ENCODE measurements at regions not wholly inside any gene's neighbourhood (a gene's known extent, or its start where the extent isn't known, plus 50 kb on each side); places are given as distances from the start of the nearest gene placed in this dataset.

GRCh38 chr12:89817501-89818226 is 109.0 kb upstream of the ATP2B1 start:
- DNase-seq (ENCODE audit: extremely low read depth, low read depth, low spot score), result no peak

GRCh38 chr12:89815225-89815624 is 106.6 kb upstream of the ATP2B1 start:
- no peak for DNase-seq (ENCODE audit: extremely low read depth, low read depth, low spot score)

GRCh38 chr12:89803412-89803811 is 94.8 kb upstream of the ATP2B1 start:
- DNase-seq (ENCODE audit: extremely low read depth, low read depth, low spot score), result no peak

GRCh38 chr12:89801284-89801683 is 92.6 kb upstream of the ATP2B1 start:
- no peak for DNase-seq (ENCODE audit: extremely low read depth, low read depth, low spot score)

GRCh38 chr12:89800435-89800834 is 91.8 kb upstream of the ATP2B1 start:
- DNase-seq (ENCODE audit: extremely low read depth, low read depth, low spot score), result no peak

DNA sequence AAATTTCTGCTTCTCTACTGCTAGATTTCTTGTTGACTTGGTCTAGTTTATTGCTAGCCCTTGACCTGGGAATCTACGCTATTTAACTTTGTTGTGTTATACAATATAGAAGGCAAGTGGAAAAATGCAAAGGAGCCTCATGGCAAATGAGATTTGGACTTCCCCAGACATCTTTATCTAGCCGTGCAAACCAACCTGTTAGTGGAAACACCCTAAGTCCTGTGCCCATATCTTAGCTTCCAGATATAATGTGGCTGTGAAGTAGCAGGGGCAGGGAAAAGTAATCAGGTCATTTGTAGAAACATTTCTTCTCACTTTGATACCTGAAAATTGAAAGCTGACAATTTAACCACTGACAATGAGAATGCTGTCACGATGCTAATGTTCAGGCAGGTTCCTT is 90.7 kb upstream of the ATP2B1 start:
- no peak for DNase-seq (ENCODE audit: extremely low read depth, low read depth, low spot score)

DNA sequence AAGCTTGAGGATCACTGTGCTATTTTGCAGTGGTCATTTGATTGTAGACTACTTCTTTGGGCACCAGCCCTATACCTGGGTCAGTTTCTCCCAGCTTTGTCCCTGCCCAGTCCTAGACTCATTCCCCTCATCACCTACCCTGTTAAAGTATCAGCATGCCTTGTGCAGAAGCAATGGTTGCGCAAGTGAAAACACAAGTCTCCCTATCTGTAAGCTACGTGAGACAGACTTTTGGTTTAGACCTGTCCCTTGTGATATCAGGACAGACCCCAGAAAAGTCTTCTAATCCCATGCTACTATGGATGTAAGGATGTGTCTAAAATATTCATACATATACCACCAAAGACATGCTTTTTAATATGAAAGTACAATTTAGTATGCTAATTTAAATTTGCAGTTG is 88.8 kb upstream of the ATP2B1 start:
- no peak for DNase-seq (ENCODE audit: extremely low read depth, low read depth, low spot score)

DNA sequence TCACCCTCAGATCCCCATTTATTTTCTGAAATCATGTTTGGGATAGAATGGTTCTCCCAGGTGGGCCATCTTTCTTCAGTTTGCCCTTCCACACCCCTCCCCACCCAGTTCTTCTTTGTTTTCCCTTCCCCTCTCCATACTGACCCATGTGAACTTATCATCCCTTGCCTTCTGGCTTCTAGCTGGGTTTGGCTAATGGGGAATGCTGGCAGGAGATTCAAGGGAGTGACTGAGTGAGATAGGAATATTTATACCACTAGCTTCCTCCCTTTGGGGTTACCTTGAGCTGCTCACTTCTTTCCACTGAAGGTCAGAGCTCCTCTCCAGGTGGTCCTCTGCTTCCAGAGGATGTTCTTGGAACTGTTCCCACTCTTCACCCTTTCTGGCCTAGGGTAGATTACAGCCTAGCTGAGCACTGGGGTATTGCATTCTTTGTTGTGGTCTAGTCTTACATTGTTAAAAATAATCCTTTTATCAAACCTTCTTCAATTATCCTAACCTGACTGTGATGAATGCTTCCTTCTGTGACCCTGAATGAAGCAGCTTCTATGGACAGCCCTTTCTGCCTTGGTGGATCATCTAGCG is 88.3 kb upstream of the ATP2B1 start:
- DNase-seq (ENCODE audit: extremely low read depth, low read depth, low spot score), result no peak

- no peak for DNase-seq (ENCODE audit: extremely low read depth, low read depth, low spot score)
These were observed 85.3 kb upstream of the ATP2B1 start for GRCh38 chr12:89793946-89794345.

GRCh38 chr12:89791286-89791685 is 82.6 kb upstream of the ATP2B1 start:
- no peak for DNase-seq (ENCODE audit: extremely low read depth, low read depth, low spot score)

GRCh38 chr12:89789862-89790261 is 81.2 kb upstream of the ATP2B1 start:
- no peak for DNase-seq (ENCODE audit: extremely low read depth, low read depth, low spot score)

- no peak for DNase-seq (ENCODE audit: extremely low read depth, low read depth, low spot score)
These were observed 79.1 kb upstream of the ATP2B1 start for GRCh38 chr12:89787763-89788162.

- DNase-seq (ENCODE audit: extremely low read depth, low read depth, low spot score), result no peak
These were observed 77.7 kb upstream of the ATP2B1 start for GRCh38 chr12:89786177-89786810.

GRCh38 chr12:89783359-89784060 is 74.9 kb upstream of the ATP2B1 start:
- no peak for DNase-seq (ENCODE audit: extremely low read depth, low read depth, low spot score)

GRCh38 chr12:89782807-89783206 is 74.2 kb upstream of the ATP2B1 start:
- DNase-seq (ENCODE audit: extremely low read depth, low read depth, low spot score), result no peak

DNA sequence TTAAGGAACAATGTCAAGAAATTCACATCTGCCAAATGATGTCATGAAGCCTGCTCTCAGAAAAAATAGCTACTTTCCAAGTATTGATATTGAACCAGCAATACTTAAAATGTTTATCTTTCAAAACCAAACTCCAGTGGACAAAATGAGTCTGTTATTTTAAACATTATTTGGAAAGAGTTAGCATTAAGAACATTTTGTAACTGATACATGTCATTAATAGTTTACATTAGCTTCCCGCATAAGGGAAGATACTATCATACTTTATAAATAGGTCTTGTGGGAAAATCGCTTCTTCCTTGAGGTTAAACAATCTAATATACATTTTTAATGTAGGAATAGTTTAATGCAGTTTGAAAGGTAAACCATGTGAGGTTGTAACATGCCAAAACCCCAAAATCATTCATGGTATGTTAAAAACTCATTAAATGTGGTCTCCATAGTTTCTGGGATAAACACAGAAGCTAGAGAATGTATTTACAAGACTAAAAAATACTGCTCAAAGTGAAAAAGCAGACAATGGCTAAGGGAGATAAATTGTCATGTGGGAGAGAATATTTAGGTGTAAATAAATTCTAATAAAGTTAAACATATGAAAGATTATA is 73.4 kb upstream of the ATP2B1 start:
- DNase-seq (ENCODE audit: extremely low read depth, low read depth, low spot score), result no peak

DNA sequence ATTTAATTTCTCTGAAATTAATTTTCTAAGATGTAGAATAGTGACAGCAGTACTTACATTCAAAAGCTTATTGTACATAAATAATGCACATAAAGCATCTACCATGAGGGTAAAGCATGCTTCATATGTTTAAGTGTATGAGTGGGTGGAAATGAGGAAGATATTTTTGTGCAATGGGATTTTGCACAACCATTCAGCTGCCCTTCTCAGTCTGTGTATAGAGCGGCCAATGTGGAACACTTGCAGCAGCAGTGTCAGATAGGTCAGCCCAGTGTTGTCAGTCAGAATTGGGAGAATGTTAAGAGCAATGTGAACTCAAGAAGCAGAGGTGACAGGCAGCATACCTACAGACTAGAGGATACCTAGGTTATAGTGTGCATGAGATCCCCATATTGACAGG is 72.5 kb upstream of the ATP2B1 start:
- no peak for DNase-seq (ENCODE audit: extremely low read depth, low read depth, low spot score)

DNA sequence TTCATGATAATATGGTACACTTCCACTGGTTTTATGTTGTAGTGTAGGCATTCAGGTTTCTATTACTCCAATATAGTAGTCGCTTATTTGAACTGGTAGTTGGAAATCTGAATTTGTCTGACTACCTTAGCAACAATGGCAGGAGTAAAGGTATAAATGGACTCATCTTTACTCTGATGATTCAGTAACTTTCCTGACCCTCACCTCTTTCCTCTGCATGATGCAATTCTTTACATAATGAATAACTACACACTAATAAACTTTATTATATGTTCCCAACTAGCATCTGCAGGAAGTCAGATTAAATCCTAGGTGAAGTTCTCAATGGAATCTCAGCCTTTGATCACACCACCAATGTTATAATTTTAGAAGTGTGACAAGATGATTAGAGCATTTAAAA is 70.5 kb upstream of the ATP2B1 start:
- DNase-seq (ENCODE audit: extremely low read depth, low read depth, low spot score), result no peak

- DNase-seq (ENCODE audit: extremely low read depth, low read depth, low spot score), result no peak
These were observed 69.2 kb upstream of the ATP2B1 start for GRCh38 chr12:89777733-89778379.

DNA sequence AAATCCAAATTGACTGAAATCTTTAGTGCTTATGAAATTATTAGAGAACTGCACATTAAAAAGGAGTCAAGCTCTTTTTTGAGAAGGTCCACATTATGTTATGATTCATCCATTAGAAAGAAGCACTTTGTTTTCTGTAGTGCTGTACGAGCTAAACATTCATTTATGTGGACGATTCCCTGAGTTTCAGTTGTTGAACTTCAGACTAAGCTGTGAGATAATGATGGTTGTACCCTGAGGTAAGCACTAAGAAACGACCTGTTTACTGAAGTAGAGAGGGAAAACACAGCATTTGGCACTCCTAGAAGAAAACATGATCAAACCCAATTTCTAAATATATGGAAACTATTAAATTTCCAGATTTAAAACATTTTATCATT is 67.3 kb upstream of the ATP2B1 start:
- no peak for DNase-seq (ENCODE audit: extremely low read depth, low read depth, low spot score)

Data from glomerular endothelial cell (primary cell).